ENCODE measurements at regions not wholly inside any gene's neighbourhood (a gene's known extent, or its start where the extent isn't known, plus 50 kb on each side); places are given as distances from the start of the nearest gene placed in this dataset.

DNA sequence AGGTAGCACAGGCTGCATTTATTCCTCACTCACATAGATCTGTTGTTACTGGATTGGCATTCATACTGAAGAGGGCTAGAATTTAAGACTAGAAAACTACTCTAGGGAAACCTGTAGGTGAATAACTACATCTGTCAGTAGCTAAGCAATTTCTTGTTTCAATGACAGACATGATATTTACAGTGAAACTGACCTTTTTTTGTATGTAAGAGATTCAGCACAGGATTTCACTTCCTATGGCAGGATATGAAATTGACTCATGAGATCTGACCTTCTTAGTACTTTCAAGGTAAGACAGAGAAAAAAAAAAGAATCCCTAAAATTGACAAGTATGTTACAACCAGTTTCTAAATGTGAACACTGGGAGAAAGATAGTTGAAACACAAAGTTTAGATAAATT, 189.8 kb upstream of the SLC16A7 start:
- Histone ChIP-seq H2BK12ac (ENCODE audit: insufficient read length, low read depth, low read length) (no peak overlapping the region), H3K79me2 (ENCODE audit: insufficient read depth, low read length) (no peaks in the 10 kb centered on the region), H3K23ac (ENCODE audit: insufficient read length, low read depth, low read length) (no peak overlapping the region), H4K8ac (replicated peaks; ENCODE audit: insufficient read length, low read depth, low read length) (no peak overlapping the region), H3K27me3 (ENCODE audit: insufficient read depth, low read length) (no peaks in the 10 kb centered on the region), H2BK5ac (ENCODE audit: insufficient read length, low read length) (no peak overlapping the region), H3K56ac (ENCODE audit: insufficient read length, low read depth, low read length) (no peak overlapping the region), H3K9ac (ENCODE audit: extremely low read depth, insufficient read length, low read length) (no peak overlapping the region), H2BK20ac (ENCODE audit: low read depth, low read length, poor library complexity, severe bottlenecking) (no peak overlapping the region), H3K4ac (ENCODE audit: low read depth, low read length) (no peak overlapping the region), H2BK120ac (ENCODE audit: low read depth, low read length, poor library complexity, severe bottlenecking) (no peak overlapping the region), H2AK5ac (ENCODE audit: insufficient read length, low read length) (no peak overlapping the region), H2AFZ (ENCODE audit: low read length) (no peak overlapping the region), H3K27ac (ENCODE audit: insufficient read length, low read depth, low read length) (no peak overlapping the region), H3T11ph (ENCODE audit: low read length) (no peak overlapping the region), H3K14ac (ENCODE audit: insufficient read depth, low read length) (no peak overlapping the region), H3K18ac (ENCODE audit: insufficient read length, low read depth, low read length) (no peak overlapping the region), H4K91ac (ENCODE audit: insufficient read length, low read depth, low read length) (no peak overlapping the region), H4K20me1 (ENCODE audit: control insufficient read depth, insufficient read depth, insufficient read length) (no peaks in the 10 kb centered on the region), H3K4me1 (ENCODE audit: insufficient read depth, low read length) (no peaks in the 10 kb centered on the region), H3K9me3 (ENCODE audit: control insufficient read depth, low read depth, low read length) (no peaks in the 10 kb centered on the region), H4K5ac (ENCODE audit: insufficient read length, low read depth, low read length) (no peak overlapping the region), H2BK15ac (ENCODE audit: low read depth, low read length) (no peak overlapping the region), H3K79me1 (ENCODE audit: insufficient read depth, low read depth, low read length, poor library complexity, severe bottlenecking) (no peaks in the 10 kb centered on the region), H3K23me2 (ENCODE audit: insufficient read length, low read depth, low read length, poor library complexity, severe bottlenecking) (no peaks in the 10 kb centered on the region), H3K4me2 (ENCODE audit: insufficient read depth, insufficient read length, low read length) (no peak overlapping the region)
- H3K9me3 Mint-ChIP-seq = no peaks in the 10 kb centered on the region; a peak in 1 of 5 replicates
- no peak overlapping the region for H3K4me3 Mint-ChIP-seq
- H3K36me3 Mint-ChIP-seq (ENCODE audit: insufficient read depth in 1 of 3, low read depth in 3 of 3) = no peaks in the 10 kb centered on the region
- TF ChIP-seq, protein P1, sequence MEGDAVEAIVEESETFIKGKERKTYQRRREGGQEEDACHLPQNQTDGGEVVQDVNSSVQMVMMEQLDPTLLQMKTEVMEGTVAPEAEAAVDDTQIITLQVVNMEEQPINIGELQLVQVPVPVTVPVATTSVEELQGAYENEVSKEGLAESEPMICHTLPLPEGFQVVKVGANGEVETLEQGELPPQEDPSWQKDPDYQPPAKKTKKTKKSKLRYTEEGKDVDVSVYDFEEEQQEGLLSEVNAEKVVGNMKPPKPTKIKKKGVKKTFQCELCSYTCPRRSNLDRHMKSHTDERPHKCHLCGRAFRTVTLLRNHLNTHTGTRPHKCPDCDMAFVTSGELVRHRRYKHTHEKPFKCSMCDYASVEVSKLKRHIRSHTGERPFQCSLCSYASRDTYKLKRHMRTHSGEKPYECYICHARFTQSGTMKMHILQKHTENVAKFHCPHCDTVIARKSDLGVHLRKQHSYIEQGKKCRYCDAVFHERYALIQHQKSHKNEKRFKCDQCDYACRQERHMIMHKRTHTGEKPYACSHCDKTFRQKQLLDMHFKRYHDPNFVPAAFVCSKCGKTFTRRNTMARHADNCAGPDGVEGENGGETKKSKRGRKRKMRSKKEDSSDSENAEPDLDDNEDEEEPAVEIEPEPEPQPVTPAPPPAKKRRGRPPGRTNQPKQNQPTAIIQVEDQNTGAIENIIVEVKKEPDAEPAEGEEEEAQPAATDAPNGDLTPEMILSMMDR (conservative IDR thresholded peaks at IDR 0.05) = no peak
- peaks cover 3 to 4% of the 10 kb centered on the region in 2 experiments for H3K4me1 Mint-ChIP-seq
- H3K27me3 Mint-ChIP-seq (ENCODE audit: low read depth) = no peaks in the 10 kb centered on the region
- no peak overlapping the region for H3K27ac Mint-ChIP-seq
- no peak for DNase-seq
